Peyer's patch (tissue), 4 donors: ENCODE measurements at regions not wholly inside any gene's neighbourhood (a gene's known extent, or its start where the extent isn't known, plus 50 kb on each side); places are given as distances from the start of the nearest gene placed in this dataset.

Experiments used
- POLR2A ChIP-seq, 2 donors: fragments of 450-650 bp; IDR thresholded peaks; one replicate each; pipeline ENCODE4 v1.5.1; 2017; ENCODE audit warnings: antibody characterized with exemption in 2 of 2, mild to moderate bottlenecking in 2 of 2, moderate library complexity in 2 of 2
- TF ChIP-seq, protein P1 (sequence below), 6 experiments: fragments of 450-650 bp in 4 of 6; fragments of 200-600 bp in 2 of 6; sonication (generic) in 1 of 6; IDR thresholded peaks; one replicate each; pipeline ENCODE4 v1.5.1; 2017 to 2019; ENCODE audit warnings: antibody characterized with exemption in 6 of 6, mild to moderate bottlenecking in 3 of 6, moderate library complexity in 1 of 6

DNA sequence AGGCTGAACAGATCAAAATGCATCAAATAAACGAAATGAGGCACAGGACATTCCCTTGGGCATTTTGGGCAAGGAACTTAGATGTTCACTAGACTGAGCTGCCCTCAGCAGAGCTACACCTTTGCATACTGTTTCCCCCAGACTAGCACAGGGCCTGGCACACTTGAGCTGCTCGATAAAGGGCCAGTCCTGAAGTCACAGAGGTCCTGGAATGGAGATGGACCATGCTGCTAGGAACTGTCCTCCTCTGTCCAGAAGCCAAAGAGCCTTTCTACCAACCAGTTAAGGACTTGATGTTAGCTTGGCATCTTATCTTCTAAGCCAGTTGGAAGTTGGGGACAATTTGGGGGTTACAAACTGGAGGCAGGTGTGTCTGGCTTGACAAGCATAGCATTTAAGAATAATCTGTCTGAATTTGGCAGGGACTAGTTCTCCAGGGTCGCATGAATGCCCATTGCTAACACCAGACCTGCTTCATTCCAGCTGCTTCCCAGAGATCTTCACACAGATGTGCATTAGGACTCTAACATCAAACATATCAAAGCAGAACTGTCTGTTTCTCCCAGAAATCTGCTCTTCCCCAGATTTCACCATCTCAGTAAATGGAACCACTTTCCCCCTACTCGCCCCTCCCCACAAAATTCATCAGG, 152.2 kb upstream of the PDE1C start:
- TF ChIP-seq, protein P1, sequence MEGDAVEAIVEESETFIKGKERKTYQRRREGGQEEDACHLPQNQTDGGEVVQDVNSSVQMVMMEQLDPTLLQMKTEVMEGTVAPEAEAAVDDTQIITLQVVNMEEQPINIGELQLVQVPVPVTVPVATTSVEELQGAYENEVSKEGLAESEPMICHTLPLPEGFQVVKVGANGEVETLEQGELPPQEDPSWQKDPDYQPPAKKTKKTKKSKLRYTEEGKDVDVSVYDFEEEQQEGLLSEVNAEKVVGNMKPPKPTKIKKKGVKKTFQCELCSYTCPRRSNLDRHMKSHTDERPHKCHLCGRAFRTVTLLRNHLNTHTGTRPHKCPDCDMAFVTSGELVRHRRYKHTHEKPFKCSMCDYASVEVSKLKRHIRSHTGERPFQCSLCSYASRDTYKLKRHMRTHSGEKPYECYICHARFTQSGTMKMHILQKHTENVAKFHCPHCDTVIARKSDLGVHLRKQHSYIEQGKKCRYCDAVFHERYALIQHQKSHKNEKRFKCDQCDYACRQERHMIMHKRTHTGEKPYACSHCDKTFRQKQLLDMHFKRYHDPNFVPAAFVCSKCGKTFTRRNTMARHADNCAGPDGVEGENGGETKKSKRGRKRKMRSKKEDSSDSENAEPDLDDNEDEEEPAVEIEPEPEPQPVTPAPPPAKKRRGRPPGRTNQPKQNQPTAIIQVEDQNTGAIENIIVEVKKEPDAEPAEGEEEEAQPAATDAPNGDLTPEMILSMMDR (IDR thresholded peaks at IDR 0.05) = no peak
- no peak for TF ChIP-seq POLR2A (IDR thresholded peaks at IDR 0.05)
